Gastrocnemius medialis (tissue), 4 donors: ENCODE measurements at regions not wholly inside any gene's neighbourhood (a gene's known extent, or its start where the extent isn't known, plus 50 kb on each side); places are given as distances from the start of the nearest gene placed in this dataset.

Source experiments
- ATAC-seq, 2 donors: fragments of 150-250 bp; one replicate each; pipeline ENCODE4 v1.9.1; 2016
- DNase-seq, 2 donors: peaks; one replicate each; pipeline ENCODE4 v3.0.0-alpha.2; 2019
- H3K27ac ChIP-seq, 4 donors: fragments of 200-600 bp; sonication (generic); 1 replicate in 1 of 4; 2 replicates in 3 of 4; pipeline ENCODE4 v1.5.1; 2016 to 2018; ENCODE audit warnings: mild to moderate bottlenecking in 2 of 4, moderate library complexity in 1 of 4
- H3K27me3 ChIP-seq, 3 donors: fragments of 200-600 bp; sonication (generic) in 2 of 3; 1 replicate in 1 of 3; 2 replicates in 2 of 3; pipeline versions ENCODE4 v1.5.1 to v1.6.0; 2016 to 2019; ENCODE audit warnings: mild to moderate bottlenecking in 1 of 3, moderate library complexity in 1 of 3
- H3K36me3 ChIP-seq, 2 donors: fragments of 200-600 bp; sonication (generic) in 1 of 2; one replicate each; pipeline ENCODE4 v1.5.1; 2017 to 2018
- H3K4me1 ChIP-seq, 2 donors: fragments of 200-600 bp; sonication (generic) in 1 of 2; one replicate each; pipeline ENCODE4 v1.5.1; 2016 to 2017; ENCODE audit warnings: mild to moderate bottlenecking in 2 of 2
- H3K4me3 ChIP-seq, 4 donors: fragments of 200-600 bp; sonication (generic) in 3 of 4; 1 replicate in 1 of 4; 2 replicates in 3 of 4; pipeline ENCODE4 v1.5.1; 2016 to 2019; ENCODE audit warnings: mild to moderate bottlenecking in 2 of 4
- H3K9me3 ChIP-seq, 3 donors: fragments of 200-600 bp; sonication (generic) in 2 of 3; 1 replicate in 1 of 3; 2 replicates in 2 of 3; pipeline ENCODE4 v1.5.1; 2016 to 2019
- CTCF ChIP-seq, 5 experiments: fragments of 450-650 bp in 3 of 5; fragments of 200-600 bp in 2 of 5; sonication (generic) in 2 of 5; IDR thresholded peaks in 4 of 5; conservative IDR thresholded peaks in 1 of 5; 1 replicate in 4 of 5; 2 replicates in 1 of 5; pipeline ENCODE4 v1.5.1; 2016 to 2019; ENCODE audit warnings: antibody characterized with exemption in 5 of 5, mild to moderate bottlenecking in 3 of 5, moderate library complexity in 3 of 5
- POLR2A ChIP-seq, 2 donors: fragments of 450-650 bp; IDR thresholded peaks; one replicate each; pipeline ENCODE4 v1.6.1; 2017; ENCODE audit warnings: antibody characterized with exemption in 2 of 2, mild to moderate bottlenecking in 2 of 2, moderate library complexity in 2 of 2
- in situ Hi-C, 4 donors: fragments of 200-750 bp; cut with MboI; loops; one replicate each; pipeline versions ENCODE4 v1.15.0 to v1.8.0; 2017; ENCODE audit warnings: low sequenced_read_pairs in 4 of 4
- intact Hi-C: fragments of 100-400 bp; cut with DNase I; formaldehyde crosslinking; loops from one replicate; pipeline ENCODE4 v1.15.1; 2023; ENCODE audit warnings: low total_unique reads

GRCh38 chr2:117492209-117492851, 322.2 kb upstream of the DDX18 start:
- H3K4me3 ChIP-seq = no peak overlapping the region
- H3K27ac ChIP-seq = no peak overlapping the region
- H3K9me3 ChIP-seq = no peaks in the 10 kb centered on the region
- no peak for DNase-seq
- ATAC-seq = no peak
- no peak for TF ChIP-seq POLR2A (IDR thresholded peaks at IDR 0.05)
- no peak for TF ChIP-seq CTCF (IDR thresholded peaks at IDR 0.05 in 4 of 5, conservative IDR thresholded peaks at IDR 0.05 in 1 of 5)
- no peaks in the 10 kb centered on the region for H3K27me3 ChIP-seq
- H3K36me3 ChIP-seq = no peaks in the 10 kb centered on the region
- in situ Hi-C loops (no loop called here), intact Hi-C loops (no loop called here)
- no peaks in the 10 kb centered on the region for H3K4me1 ChIP-seq

- Histone ChIP-seq H3K4me1 (no peaks in the 10 kb centered on the region), H3K27ac (no peak overlapping the region), H3K36me3 (no peaks in the 10 kb centered on the region), H3K27me3 (no peaks in the 10 kb centered on the region), H3K9me3 (no peaks in the 10 kb centered on the region), H3K4me3 (no peak overlapping the region)
- DNase-seq (no peak), ATAC-seq (no peak)
- TF ChIP-seq POLR2A (IDR thresholded peaks at IDR 0.05) (no peak), CTCF (IDR thresholded peaks at IDR 0.05 in 4 of 5, conservative IDR thresholded peaks at IDR 0.05 in 1 of 5) (no peak)
- intact Hi-C loops (no loop called here), in situ Hi-C loops (no loop called here)
Measured at GRCh38 chr2:117500721-117501120, 313.8 kb upstream of the DDX18 start.

GRCh38 chr2:117502121-117502520, 312.4 kb upstream of the DDX18 start:
- in situ Hi-C loops = no loop called here
- H3K27me3 ChIP-seq = no peaks in the 10 kb centered on the region
- no peak for DNase-seq
- H3K9me3 ChIP-seq = no peaks in the 10 kb centered on the region
- no peak for TF ChIP-seq CTCF (IDR thresholded peaks at IDR 0.05 in 4 of 5, conservative IDR thresholded peaks at IDR 0.05 in 1 of 5)
- TF ChIP-seq POLR2A (IDR thresholded peaks at IDR 0.05) = no peak
- intact Hi-C loops = no loop called here
- no peak overlapping the region for H3K27ac ChIP-seq
- H3K4me3 ChIP-seq = no peak overlapping the region
- H3K4me1 ChIP-seq = no peaks in the 10 kb centered on the region
- ATAC-seq = no peak
- no peaks in the 10 kb centered on the region for H3K36me3 ChIP-seq

- no peaks in the 10 kb centered on the region for H3K36me3 ChIP-seq
- H3K4me3 ChIP-seq = no peak overlapping the region
- intact Hi-C loops = no loop called here
- ATAC-seq (no peak), DNase-seq (no peak)
- no peaks in the 10 kb centered on the region for H3K27me3 ChIP-seq
- no peak overlapping the region for H3K27ac ChIP-seq
- H3K4me1 ChIP-seq = no peaks in the 10 kb centered on the region
- in situ Hi-C loops = no loop called here
- no peak for TF ChIP-seq CTCF (IDR thresholded peaks at IDR 0.05 in 4 of 5, conservative IDR thresholded peaks at IDR 0.05 in 1 of 5)
- no peak for TF ChIP-seq POLR2A (IDR thresholded peaks at IDR 0.05)
- no peaks in the 10 kb centered on the region for H3K9me3 ChIP-seq
Measured at GRCh38 chr2:117512307-117512706, 302.2 kb upstream of the DDX18 start.

GRCh38 chr2:117514371-117514770, 300.1 kb upstream of the DDX18 start:
- Histone ChIP-seq H3K9me3 (no peaks in the 10 kb centered on the region), H3K27me3 (no peaks in the 10 kb centered on the region), H3K4me3 (no peak overlapping the region), H3K27ac (no peak overlapping the region), H3K4me1 (no peaks in the 10 kb centered on the region), H3K36me3 (no peaks in the 10 kb centered on the region)
- DNase-seq (no peak), ATAC-seq (no peak)
- TF ChIP-seq POLR2A (IDR thresholded peaks at IDR 0.05) (no peak), CTCF (IDR thresholded peaks at IDR 0.05 in 4 of 5, conservative IDR thresholded peaks at IDR 0.05 in 1 of 5) (no peak)
- intact Hi-C loops = no loop called here
- in situ Hi-C loops = no loop called here
